Skin epidermis (tissue), 12 donors: ENCODE measurements at regions not wholly inside any gene's neighbourhood (a gene's known extent, or its start where the extent isn't known, plus 50 kb on each side); places are given as distances from the start of the nearest gene placed in this dataset.
A peak's percentile ranks its signal among the peaks of the same experiment; 100 is the strongest.

ENCODE experiments used
- H3K27ac ChIP-seq, 21 experiments: fragments of 200-600 bp; sonication (generic) in 11 of 21; one replicate each; pipeline ENCODE4 v1.5.0; 2020; ENCODE audit warnings: mild to moderate bottlenecking in 3 of 21, inconsistent platforms in 2 of 21, moderate library complexity in 2 of 21
- H3K4me3 ChIP-seq, 7 experiments: fragments of 200-600 bp; sonication (generic) in 2 of 7; one replicate each; pipeline ENCODE4 v1.5.0; 2020; ENCODE audit warnings: inconsistent platforms in 2 of 7, mild to moderate bottlenecking in 2 of 7, moderate library complexity in 1 of 7

GRCh38 chr2:16568998-16569784 is 96.4 kb downstream of the CYRIA start:
- no peak overlapping the region for H3K4me3 ChIP-seq
- H3K27ac ChIP-seq = no peak overlapping the region

DNA sequence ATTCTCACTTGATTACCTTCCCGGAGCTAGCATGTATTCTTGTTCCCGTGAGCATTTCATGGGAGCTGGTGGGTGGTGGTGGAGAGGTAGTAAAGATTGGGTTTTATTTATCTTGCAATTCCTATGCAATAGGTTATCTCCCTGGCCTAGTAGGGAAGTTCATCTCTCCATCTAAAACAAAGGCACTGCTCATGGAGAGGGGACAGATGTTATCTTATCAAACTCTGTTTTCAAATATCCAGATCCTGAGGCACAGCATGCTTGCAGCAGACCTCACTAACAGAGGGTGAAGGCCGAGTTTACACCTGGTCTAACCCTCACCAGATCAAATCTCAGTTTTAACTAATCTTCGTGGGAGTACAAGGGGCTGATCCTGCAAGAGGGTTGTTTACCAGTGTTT is 98.9 kb downstream of the CYRIA start:
- H3K4me3 ChIP-seq = no peak overlapping the region
- H3K27ac ChIP-seq = no peak overlapping the region

DNA sequence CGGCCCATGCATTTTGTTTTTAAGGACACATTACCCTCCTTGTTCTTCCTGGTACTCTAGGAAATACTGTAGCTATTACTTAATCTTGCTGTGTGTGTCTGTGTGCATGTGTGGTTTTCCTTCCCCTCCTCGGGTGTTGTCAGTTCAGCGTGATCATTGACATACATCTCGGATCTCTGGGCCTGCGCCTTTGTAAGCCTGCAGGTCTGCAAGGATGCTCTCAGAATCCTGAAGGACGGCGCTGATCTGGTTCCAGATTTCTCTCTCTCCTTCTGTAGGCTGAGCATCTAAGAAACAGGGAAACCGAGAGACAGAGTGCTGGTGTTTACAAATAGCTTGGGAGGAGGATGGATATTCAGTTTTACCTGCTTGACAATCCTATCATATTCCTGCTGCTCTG is 100.2 kb downstream of the CYRIA start:
- Histone ChIP-seq H3K27ac (no peak overlapping the region), H3K4me3 (no peak overlapping the region)

- no peak overlapping the region for H3K4me3 ChIP-seq
These were observed 104.0 kb downstream of the CYRIA start for GRCh38 chr2:16561676-16562075.

GRCh38 chr2:16561251-16561650 is 104.4 kb downstream of the CYRIA start:
- H3K27ac ChIP-seq = no peak overlapping the region
- no peak overlapping the region for H3K4me3 ChIP-seq

More at GRCh38 chr2:16561676-16562075, 104.0 kb downstream of the CYRIA start:
- no peak overlapping the region for H3K27ac ChIP-seq

DNA sequence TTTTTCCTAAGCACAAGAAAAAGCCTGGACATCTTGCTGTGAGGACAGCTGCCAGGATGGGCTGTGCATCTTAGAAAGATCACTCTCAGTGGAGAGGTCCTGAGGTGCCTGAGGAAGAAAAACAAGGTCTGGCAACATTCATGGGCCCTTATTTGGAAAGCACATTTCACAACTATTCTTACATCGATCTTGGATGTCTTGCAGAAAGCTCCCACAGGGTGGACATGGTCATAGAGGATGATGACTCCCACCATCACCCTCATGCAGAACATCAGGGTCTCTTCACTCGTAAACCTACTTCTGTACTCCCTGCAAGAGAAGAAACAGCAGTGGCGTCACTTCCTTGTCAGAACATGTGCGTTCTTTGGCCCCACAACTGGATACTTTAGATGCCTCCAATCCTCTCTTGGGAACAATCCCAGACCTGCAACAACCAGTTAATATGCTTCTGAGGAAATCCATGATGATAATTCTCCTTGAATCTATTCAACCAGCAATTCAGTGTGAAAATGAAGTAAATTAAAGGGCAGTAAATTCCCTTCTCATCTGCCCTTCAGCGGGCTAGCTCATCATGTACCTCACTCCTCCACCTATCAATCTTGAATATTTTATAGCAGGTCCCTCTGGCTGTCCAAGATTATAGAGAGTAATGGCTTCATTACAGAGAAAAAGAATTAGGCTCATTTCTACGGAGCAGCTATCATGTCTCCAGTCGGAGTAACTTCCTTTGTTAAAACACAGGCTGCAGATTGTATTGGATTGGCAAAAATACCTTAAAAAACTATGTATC is 106.2 kb downstream of the CYRIA start:
- H3K27ac ChIP-seq = no peak overlapping the region
- no peak overlapping the region for H3K4me3 ChIP-seq

GRCh38 chr2:16554060-16554583 is 111.5 kb downstream of the CYRIA start:
- H3K4me3 ChIP-seq = no peak overlapping the region
- no peak overlapping the region for H3K27ac ChIP-seq

DNA sequence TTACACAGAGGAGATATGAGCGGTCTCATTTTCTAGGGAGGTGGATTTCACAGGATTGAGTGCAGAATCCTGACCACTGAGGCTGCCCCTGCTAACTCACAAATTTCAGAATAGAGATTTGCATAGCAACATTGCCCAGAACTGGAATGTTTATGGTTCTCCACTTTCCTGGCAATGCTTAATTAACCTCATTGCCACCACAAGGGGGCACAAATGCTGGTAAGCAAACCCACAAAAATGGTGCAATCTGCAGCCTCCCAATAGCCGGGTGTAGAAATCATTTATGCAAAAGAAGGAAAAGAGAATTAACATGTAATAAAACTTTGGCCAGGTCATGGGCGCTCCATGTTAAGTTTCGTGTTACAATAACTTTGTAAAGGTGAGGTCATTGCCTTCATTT is 112.4 kb downstream of the CYRIA start:
- H3K27ac ChIP-seq = no peak overlapping the region
- H3K4me3 ChIP-seq = no peak overlapping the region

- H3K27ac ChIP-seq = no peak overlapping the region
- no peak overlapping the region for H3K4me3 ChIP-seq
These were observed 113.4 kb downstream of the CYRIA start for GRCh38 chr2:16552202-16552601.

DNA sequence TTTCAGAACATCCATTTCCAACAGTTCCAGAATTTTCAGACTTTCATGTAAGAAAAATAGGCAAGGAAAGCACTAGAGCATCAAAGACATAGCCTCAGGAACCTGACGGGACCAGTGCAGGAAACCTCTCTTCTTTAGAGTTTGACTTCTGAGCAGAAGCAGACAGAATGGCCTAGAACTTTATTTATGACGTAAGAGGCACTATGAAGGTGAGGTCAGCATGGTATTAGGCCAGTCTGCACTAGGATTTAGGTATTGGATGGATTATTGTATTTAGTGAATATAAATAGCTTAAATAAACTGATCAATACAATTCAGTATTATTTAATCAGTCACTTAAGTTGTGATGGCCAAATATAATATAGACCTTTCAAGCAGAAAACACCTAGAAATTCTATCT is 117.6 kb downstream of the CYRIA start:
- H3K4me3 ChIP-seq = no peak overlapping the region

GRCh38 chr2:16546128-16546754 is 119.4 kb downstream of the CYRIA start:
- Histone ChIP-seq H3K4me3 (no peak overlapping the region), H3K27ac (no peak overlapping the region)

More for the DNA sequence above, 117.6 kb downstream of the CYRIA start:
- H3K27ac ChIP-seq = no peak overlapping the region

- Histone ChIP-seq H3K27ac (no peak overlapping the region), H3K4me3 (no peak overlapping the region)
These were observed 126.9 kb downstream of the CYRIA start for GRCh38 chr2:16538707-16539106.

DNA sequence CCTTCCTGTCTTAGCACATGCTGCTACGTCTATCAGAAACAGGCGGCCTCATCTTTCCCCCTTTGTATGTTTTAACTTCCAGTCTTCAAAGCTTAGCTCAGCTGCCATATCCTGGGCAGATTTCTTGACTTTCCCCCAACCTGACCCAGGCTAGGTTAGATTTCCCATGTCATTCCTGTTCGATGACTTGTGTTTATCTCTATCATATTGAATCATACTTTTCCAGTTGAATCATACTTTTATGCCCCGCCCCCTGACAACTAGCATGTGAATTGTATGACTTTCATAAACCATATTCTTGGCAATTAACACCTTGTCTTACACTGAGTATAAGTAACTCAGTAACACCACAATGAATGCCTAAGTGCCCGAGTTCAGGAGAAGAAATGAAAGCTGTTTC is 128.3 kb downstream of the CYRIA start:
- no peak overlapping the region for H3K4me3 ChIP-seq

GRCh38 chr2:16526193-16526592 is 139.4 kb downstream of the CYRIA start:
- no peak overlapping the region for H3K4me3 ChIP-seq

More for the DNA sequence above, 128.3 kb downstream of the CYRIA start:
- H3K27ac ChIP-seq = no peak overlapping the region

GRCh38 chr2:16525265-16525887 is 140.3 kb downstream of the CYRIA start:
- H3K27ac ChIP-seq = peak overlapping the region in 1 of 21 experiments; percentile 22
- H3K4me3 ChIP-seq = no peak overlapping the region

More at GRCh38 chr2:16526193-16526592, 139.4 kb downstream of the CYRIA start:
- no peak overlapping the region for H3K27ac ChIP-seq

DNA sequence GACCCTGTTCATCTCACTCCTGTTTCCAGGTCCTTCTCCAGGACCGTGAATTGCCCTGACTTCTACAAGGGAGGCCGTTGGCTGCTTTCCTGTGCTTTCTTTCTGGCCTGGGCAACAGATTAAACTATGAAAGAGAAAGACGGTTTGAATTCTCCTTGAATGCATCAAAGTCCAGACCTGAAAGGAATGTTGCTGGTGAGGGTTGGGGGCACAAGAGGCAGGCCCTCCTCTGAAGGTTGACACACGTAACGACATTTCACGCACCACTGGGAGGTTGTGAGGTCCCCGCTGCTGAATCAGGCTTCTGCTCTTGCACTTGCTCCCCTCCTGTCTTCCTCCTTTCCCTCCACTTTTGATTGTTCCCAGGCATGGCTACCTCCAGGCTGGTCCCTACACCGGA is 141.9 kb downstream of the CYRIA start:
- H3K4me3 ChIP-seq = no peak overlapping the region

DNA sequence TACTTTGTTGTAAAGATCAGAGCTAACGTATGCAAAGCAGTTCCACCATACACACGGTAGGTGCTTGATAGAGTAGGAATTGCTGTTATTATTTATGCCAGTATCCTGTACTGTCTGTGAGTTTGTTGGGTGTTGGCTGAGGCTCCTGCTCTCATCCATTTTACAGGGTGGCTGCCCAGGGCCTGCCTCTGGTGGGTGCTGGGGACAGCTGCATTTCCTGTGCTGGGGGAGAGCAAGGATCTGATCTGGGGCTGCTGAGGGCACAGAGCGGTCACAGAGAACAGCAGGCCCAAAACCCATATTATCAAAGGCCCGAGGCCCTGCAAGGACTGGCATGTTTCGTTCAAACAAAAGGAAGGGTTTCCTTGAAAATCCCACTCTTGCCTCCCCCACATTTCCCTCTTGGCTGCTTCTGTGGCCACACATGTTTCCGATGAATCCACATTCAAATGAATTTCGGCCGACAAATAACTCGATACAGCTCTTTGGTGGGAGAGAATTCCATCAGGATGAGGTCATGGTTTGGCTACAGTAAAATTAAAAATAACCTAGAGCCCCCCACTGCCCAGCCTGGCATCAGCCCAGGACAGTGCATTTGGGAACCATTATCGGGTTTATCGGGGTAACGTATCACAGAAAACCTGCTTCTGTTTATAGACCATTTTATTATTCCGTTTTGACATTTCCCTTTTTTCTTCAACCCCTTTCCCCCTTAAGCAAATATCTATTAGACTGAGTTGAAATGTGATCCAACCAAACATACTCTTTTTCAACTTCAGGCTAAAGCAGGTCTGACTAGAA is 143.4 kb downstream of the CYRIA start:
- no peak overlapping the region for H3K4me3 ChIP-seq
- H3K27ac ChIP-seq = peak overlapping the region in 1 of 21 experiments; percentile 17

More for the DNA sequence above, 141.9 kb downstream of the CYRIA start:
- no peak overlapping the region for H3K27ac ChIP-seq

- Histone ChIP-seq H3K27ac (no peak overlapping the region), H3K4me3 (no peak overlapping the region)
These were observed 144.7 kb downstream of the CYRIA start for GRCh38 chr2:16520891-16521290.

GRCh38 chr2:16515696-16516095 is 149.9 kb downstream of the CYRIA start:
- H3K4me3 ChIP-seq = no peak overlapping the region

More at GRCh38 chr2:16515696-16516095, 149.9 kb downstream of the CYRIA start:
- no peak overlapping the region for H3K27ac ChIP-seq
